ENCODE measurements at regions not wholly inside any gene's neighbourhood (a gene's known extent, or its start where the extent isn't known, plus 50 kb on each side); places are given as distances from the start of the nearest gene placed in this dataset.

DNA sequence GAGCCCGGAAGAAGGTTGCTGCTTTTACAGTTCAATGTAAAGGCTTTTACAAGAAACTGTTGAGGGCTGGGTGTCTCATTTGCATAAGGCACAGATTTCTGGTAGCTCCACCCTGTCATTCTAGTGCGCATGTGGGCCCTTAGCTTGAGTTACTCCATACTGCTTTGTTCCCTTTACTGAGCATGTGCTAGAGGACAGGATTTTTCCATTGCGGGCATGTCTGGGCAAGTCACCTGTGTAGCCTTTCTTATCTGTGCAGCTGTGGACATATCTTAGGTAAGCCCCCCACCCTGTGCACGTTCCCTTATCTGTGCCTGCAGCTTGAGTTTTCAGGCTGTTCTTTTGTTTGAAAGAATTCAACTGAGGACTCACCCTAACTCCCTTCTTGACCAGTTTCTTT lies 56.2 kb upstream of the ARHGAP5 start:
- TF ChIP-seq, protein P1, sequence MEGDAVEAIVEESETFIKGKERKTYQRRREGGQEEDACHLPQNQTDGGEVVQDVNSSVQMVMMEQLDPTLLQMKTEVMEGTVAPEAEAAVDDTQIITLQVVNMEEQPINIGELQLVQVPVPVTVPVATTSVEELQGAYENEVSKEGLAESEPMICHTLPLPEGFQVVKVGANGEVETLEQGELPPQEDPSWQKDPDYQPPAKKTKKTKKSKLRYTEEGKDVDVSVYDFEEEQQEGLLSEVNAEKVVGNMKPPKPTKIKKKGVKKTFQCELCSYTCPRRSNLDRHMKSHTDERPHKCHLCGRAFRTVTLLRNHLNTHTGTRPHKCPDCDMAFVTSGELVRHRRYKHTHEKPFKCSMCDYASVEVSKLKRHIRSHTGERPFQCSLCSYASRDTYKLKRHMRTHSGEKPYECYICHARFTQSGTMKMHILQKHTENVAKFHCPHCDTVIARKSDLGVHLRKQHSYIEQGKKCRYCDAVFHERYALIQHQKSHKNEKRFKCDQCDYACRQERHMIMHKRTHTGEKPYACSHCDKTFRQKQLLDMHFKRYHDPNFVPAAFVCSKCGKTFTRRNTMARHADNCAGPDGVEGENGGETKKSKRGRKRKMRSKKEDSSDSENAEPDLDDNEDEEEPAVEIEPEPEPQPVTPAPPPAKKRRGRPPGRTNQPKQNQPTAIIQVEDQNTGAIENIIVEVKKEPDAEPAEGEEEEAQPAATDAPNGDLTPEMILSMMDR (IDR thresholded peaks at IDR 0.05; ENCODE audit: insufficient read depth, low read length, poor library complexity, severe bottlenecking) = no peak
- TF ChIP-seq EZH2phosphoT487 (conservative IDR thresholded peaks at IDR 0.05; ENCODE audit: low read length) = no peak

All from SU-DHL-6 (cell line).